Medulla oblongata (tissue), 1 donor: ENCODE measurements at regions not wholly inside any gene's neighbourhood (a gene's known extent, or its start where the extent isn't known, plus 50 kb on each side); places are given as distances from the start of the nearest gene placed in this dataset.

ENCODE experiments used
- DNase-seq: peaks from one replicate; pipeline ENCODE4 v3.0.0-alpha.2; 2015; ENCODE audit errors: extremely low spot score

- DNase-seq = no peak
Observed at GRCh38 chr18:14031053-14031452, 101.2 kb downstream of the ZNF519 start.

GRCh38 chr18:14029512-14029911 is 102.7 kb downstream of the ZNF519 start:
- DNase-seq = no peak

DNA sequence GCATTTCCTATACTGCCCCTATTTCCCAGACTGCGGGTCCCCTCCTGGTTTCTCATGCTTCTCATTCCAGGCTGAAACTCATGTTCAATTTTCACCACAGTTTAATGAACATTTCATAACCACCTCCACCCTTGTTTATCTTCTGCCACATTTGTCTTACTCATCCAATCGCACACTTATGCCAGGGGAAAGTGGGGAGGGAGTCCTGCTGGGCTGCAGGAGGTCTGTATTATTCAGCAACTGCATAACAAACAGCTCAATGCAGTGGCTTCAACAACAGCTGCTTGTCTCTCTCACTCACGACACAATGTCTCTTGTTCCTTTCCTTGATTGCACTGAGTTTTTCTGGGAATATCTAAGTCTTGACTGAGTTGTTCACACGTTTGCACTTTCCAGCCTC is 106.0 kb downstream of the ZNF519 start:
- peak; percentile 9 for DNase-seq

- no peak for DNase-seq
Observed at GRCh38 chr18:14025306-14025940, 106.8 kb downstream of the ZNF519 start.

DNA sequence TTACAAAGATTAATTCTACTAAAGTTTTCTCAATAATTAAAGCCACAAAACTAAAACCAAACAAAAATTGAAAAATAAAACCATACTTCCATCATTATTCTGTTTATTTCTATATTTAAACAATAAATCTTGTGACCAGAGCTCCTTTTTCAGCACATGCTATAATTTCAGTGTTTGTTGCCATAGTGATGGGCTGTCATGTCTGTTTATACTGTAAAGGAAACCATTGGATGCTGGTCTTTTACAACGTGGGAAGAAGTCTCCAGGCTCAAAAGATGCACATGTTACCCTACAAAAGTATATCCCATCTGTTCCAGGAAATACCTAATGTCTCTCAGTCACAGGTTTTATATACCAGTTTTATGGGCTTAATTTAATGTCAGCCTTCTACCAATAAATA is 100.1 kb upstream of the MC2R start:
- no peak for DNase-seq

- DNase-seq = no peak
Observed at GRCh38 chr18:14014456-14014855, 99.1 kb upstream of the MC2R start.

DNA sequence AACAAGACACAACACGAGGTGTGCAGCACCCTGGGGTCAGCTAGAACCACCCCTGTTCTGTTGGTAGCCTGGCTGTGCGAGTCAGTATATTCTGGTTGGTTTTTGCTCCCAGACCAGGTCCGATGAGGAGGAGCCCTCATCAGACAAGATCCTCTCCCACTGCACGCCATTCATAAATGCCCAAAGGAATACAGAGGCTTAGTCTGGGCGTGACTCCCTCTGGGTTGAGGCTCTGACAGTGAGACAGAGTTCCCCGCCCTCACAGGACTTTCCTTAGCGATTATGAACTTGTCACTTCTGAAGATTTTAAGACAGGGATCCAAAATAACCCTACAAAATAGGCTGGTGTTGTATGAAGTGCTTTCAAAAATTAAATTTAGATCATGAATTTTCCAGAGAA is 85.5 kb upstream of the MC2R start:
- no peak for DNase-seq

- DNase-seq = no peak
Observed at GRCh38 chr18:13999231-13999630, 83.9 kb upstream of the MC2R start.

- no peak for DNase-seq
Observed at GRCh38 chr18:13998571-13998970, 83.2 kb upstream of the MC2R start.

GRCh38 chr18:13993730-13994129 is 78.4 kb upstream of the MC2R start:
- peak; percentile 37 for DNase-seq

DNA sequence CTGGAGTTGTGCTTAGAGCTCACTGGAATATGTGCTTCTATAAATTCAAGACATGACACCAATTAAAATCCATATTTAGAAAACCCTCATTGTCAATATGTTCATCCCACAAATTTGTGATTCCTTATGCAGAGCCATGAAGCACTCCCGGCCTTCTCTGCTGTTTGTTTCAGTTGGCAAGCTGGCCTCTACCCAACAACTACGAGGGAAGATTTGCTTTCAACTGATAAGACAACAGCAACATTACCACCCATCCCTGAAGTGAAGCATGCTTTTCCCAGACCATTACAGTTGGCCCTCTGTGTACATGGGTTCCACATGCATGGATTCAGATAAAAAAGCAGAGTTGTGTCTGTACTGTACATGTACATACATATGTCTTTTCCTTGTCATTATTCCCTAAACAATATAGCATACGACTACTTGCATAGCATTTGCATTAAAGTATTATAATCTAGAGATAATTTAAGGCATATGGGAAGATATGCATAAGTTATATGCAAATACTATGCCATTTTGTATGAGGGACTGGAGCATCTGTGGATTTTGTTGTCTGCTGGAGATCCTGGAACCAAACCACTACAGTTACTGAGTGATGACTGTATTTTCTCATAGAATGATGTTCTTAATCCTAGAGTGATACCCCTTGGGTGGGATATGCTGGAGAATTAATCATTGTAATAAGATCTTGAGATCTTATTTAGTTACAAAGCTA is 77.6 kb upstream of the MC2R start:
- DNase-seq = no peak

DNA sequence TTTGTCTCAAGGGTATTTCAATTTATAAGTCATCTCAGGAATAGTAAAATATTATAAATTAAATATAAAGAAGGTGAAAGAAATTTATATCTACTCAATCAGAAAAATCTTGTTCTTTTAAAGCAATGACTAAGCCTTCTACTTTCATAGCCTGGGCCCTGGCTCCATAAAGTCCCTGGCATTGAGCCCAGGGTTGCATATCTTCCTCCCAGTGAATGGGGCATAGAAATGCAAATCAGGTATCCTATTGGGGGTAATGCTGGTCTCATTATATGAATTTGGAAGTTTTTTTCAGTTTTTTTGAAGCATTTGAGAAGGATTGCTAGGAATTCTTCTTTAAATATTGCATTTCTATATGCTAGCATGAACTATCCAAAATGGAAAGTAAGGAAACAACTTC is 73.9 kb upstream of the MC2R start:
- DNase-seq = peak; percentile 25

- no peak for DNase-seq
Observed at GRCh38 chr18:13987956-13988355, 72.6 kb upstream of the MC2R start.

GRCh38 chr18:13984080-13984479 is 68.7 kb upstream of the MC2R start:
- DNase-seq = no peak

DNA sequence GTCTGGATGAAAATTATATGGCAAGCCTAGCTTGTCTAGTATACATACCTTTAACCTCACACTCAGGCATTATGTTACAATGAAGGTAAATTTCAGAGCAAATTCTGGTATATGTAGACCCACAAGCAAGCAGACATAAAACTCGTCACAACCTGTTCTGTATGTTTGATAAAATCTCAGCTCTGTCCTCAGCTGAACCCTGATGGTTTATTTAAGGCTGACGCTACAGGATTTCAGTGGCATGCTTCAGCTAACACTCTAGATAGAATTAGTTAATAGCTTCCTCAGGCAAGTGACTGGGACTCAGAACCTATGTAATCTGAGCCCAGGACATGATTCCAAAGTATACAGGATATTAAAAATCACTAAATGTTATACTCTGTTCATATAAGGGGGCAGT is 68.2 kb upstream of the MC2R start:
- no peak for DNase-seq

DNA sequence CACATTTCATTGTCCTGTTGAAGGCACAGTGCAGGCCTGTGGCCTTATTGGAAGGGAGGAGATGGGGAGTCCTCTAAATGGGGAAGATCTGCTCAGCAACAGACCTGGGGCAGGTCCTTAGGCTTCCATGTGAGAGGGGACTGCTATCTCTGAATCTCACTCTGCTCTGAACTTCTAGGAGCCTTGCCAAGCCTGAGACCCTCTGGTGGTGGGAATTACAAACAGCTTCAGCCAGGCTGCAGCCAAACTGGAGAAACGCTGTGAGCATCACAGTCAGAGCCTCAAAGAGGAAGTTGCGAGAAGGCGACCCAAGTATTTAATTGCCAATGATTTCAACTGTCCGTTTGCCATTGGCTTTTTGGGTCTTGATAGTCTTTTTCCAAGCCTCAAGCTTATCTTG is 66.8 kb upstream of the MC2R start:
- no peak for DNase-seq

GRCh38 chr18:13973061-13973575 is 57.8 kb upstream of the MC2R start:
- DNase-seq = no peak
